SK-N-SH treated with all-trans-retinoic acid at 6 μM for 48 hours (cell line): ENCODE measurements at regions not wholly inside any gene's neighbourhood (a gene's known extent, or its start where the extent isn't known, plus 50 kb on each side); places are given as distances from the start of the nearest gene placed in this dataset.

Experiments used
- ATAC-seq: fragments of 200-7000 bp; cut with Tn5 transposase; 3 replicates; pipeline ENCODE4 v1.9.1; 2020; ENCODE audit warnings: mild to moderate bottlenecking, moderate library complexity
- ARNTL ChIP-seq: fragments of 450-650 bp; formaldehyde crosslinking; IDR thresholded peaks from 2 replicates; pipeline ENCODE4 v1.5.0; 2020; ENCODE audit warnings: low read depth, mild to moderate bottlenecking, moderate library complexity, borderline replicate concordance
- BACH2 ChIP-seq: fragments of 250-450 bp; sonication (Bioruptor Pico); IDR thresholded peaks from 2 replicates; pipeline ENCODE4 v1.9.0; 2021; ENCODE audit warnings: mild to moderate bottlenecking, borderline replicate concordance
- ESRRG ChIP-seq: fragments of 250-450 bp; sonication (Bioruptor Pico); IDR thresholded peaks from 2 replicates; pipeline ENCODE4 v1.6.1; 2021; ENCODE audit warnings: mild to moderate bottlenecking
- GLIS3 ChIP-seq: fragments of 250-450 bp; sonication (Bioruptor Pico); IDR thresholded peaks from 2 replicates; pipeline ENCODE4 v1.5.0; 2020; ENCODE audit warnings: mild to moderate bottlenecking, moderate library complexity
- OSR1 ChIP-seq: fragments of 250-450 bp; sonication (Bioruptor Pico); IDR thresholded peaks from 2 replicates; pipeline ENCODE4 v1.8.0; 2022; ENCODE audit warnings: moderate library complexity, mild to moderate bottlenecking, inconsistent platforms
- POU6F1 ChIP-seq: fragments of 250-450 bp; sonication (Bioruptor Pico); IDR thresholded peaks from 2 replicates; pipeline ENCODE4 v1.8.0; 2021; ENCODE audit warnings: low read depth, mild to moderate bottlenecking, moderate library complexity, borderline replicate concordance
- PPARA ChIP-seq: fragments of 250-450 bp; sonication (Bioruptor Pico); IDR thresholded peaks from 2 replicates; pipeline ENCODE4 v1.5.0; 2020; ENCODE audit warnings: mild to moderate bottlenecking, borderline replicate concordance
- RARB ChIP-seq: fragments of 250-450 bp; sonication (Bioruptor Pico); IDR thresholded peaks from 2 replicates; pipeline ENCODE4 v1.8.0; 2021; ENCODE audit warnings: mild to moderate bottlenecking, moderate library complexity
- SNAI2 ChIP-seq: fragments of 250-450 bp; sonication (Bioruptor Pico); IDR thresholded peaks from 2 replicates; pipeline ENCODE4 v1.5.0; 2020; ENCODE audit warnings: mild to moderate bottlenecking, moderate library complexity
- TOX ChIP-seq: fragments of 250-450 bp; sonication (Bioruptor Pico); IDR thresholded peaks from 2 replicates; pipeline ENCODE4 v1.8.0; 2021; ENCODE audit warnings: mild to moderate bottlenecking, moderate library complexity, borderline replicate concordance
- TSHZ2 ChIP-seq: fragments of 250-450 bp; sonication (Bioruptor Pico); IDR thresholded peaks from 2 replicates; pipeline ENCODE4 v1.5.0; 2020; ENCODE audit warnings: mild to moderate bottlenecking, moderate library complexity
- ZC3H10 ChIP-seq: fragments of 250-450 bp; sonication (Bioruptor Pico); IDR thresholded peaks from 2 replicates; pipeline ENCODE4 v1.5.1; 2021; ENCODE audit warnings: mild to moderate bottlenecking, moderate library complexity
- ZFP3 ChIP-seq: fragments of 250-450 bp; sonication (Bioruptor Pico); IDR thresholded peaks from 2 replicates; pipeline ENCODE4 v1.5.0; 2020; ENCODE audit warnings: mild to moderate bottlenecking, moderate library complexity
- ZFP30 ChIP-seq: fragments of 450-650 bp; formaldehyde crosslinking; IDR thresholded peaks from 2 replicates; pipeline ENCODE4 v1.5.0; 2022; ENCODE audit warnings: mild to moderate bottlenecking, moderate library complexity
- ZNF565 ChIP-seq: fragments of 450-650 bp; formaldehyde crosslinking; conservative IDR thresholded peaks from 2 replicates; pipeline ENCODE4 v1.5.0; 2020; ENCODE audit warnings: low read depth, mild to moderate bottlenecking, moderate library complexity
- ZNF70 ChIP-seq: fragments of 450-650 bp; formaldehyde crosslinking; IDR thresholded peaks from 2 replicates; pipeline ENCODE4 v1.5.0; 2020; ENCODE audit warnings: mild to moderate bottlenecking, moderate library complexity
- TF ChIP-seq, protein P1 (sequence below): fragments of 250-450 bp; sonication (Bioruptor Pico); IDR thresholded peaks from 2 replicates; pipeline ENCODE4 v1.5.1; 2020; ENCODE audit warnings: low read depth, mild to moderate bottlenecking, moderate library complexity
- TF ChIP-seq, protein P2 (sequence below): fragments of 250-450 bp; sonication (Bioruptor Pico); IDR thresholded peaks from 2 replicates; pipeline ENCODE4 v1.8.0; 2020; ENCODE audit warnings: mild to moderate bottlenecking, moderate library complexity, borderline replicate concordance

DNA sequence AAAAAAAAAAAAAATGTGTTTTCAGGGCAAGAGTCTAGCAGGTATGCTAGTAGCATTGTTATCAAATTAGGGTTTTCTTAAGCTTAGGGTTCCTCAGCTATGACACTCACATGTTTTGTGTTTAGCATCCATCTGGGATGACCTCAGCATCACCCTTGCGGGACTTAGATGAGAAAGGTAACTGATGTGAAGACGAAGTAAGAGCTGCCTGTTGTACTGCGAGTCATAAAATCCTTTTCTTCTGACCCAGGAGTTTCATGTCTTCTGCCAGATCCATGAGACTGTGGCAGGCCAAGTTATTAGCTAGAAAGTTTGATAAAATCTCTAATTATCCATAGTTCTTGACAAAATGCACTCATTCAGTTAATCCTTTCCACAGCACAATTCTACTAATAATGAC is 1251.1 kb downstream of the AMY1C start:
- ATAC-seq: no peak
- TF ChIP-seq RARB: no peak
- TF ChIP-seq SNAI2: no peak
- TF ChIP-seq ZNF565 (CRISPR knock-in tag): no peak
- TF ChIP-seq OSR1 (CRISPR knock-in tag): no peak
- TF ChIP-seq BACH2 (CRISPR knock-in tag): no peak
- no peak for TF ChIP-seq PPARA (CRISPR knock-in tag)
- TF ChIP-seq ZFP3 (CRISPR knock-in tag): no peak
- TF ChIP-seq ESRRG: no peak
- TF ChIP-seq, protein P1, sequence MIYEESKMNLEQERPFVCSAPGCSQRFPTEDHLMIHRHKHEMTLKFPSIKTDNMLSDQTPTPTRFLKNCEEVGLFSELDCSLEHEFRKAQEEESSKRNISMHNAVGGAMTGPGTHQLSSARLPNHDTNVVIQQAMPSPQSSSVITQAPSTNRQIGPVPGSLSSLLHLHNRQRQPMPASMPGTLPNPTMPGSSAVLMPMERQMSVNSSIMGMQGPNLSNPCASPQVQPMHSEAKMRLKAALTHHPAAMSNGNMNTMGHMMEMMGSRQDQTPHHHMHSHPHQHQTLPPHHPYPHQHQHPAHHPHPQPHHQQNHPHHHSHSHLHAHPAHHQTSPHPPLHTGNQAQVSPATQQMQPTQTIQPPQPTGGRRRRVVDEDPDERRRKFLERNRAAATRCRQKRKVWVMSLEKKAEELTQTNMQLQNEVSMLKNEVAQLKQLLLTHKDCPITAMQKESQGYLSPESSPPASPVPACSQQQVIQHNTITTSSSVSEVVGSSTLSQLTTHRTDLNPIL: no peak
- no peak for TF ChIP-seq TOX (CRISPR knock-in tag)
- TF ChIP-seq TSHZ2 (CRISPR knock-in tag): no peak
- no peak for TF ChIP-seq GLIS3 (CRISPR knock-in tag)

GRCh38 chr1:105004515-105004914 is 1254.8 kb downstream of the AMY1C start:
- ATAC-seq: no peak
- TF ChIP-seq POU6F1 (CRISPR knock-in tag) (no peak), ZFP3 (CRISPR knock-in tag) (no peak), RARB (no peak), SNAI2 (no peak), ARNTL (CRISPR knock-in tag) (no peak), ZNF70 (CRISPR knock-in tag) (no peak), ZNF565 (CRISPR knock-in tag) (no peak), PPARA (CRISPR knock-in tag) (no peak), ZC3H10 (CRISPR knock-in tag) (no peak), BACH2 (CRISPR knock-in tag) (no peak)
- TF ChIP-seq, protein P1: no peak
- TF ChIP-seq, protein P2, sequence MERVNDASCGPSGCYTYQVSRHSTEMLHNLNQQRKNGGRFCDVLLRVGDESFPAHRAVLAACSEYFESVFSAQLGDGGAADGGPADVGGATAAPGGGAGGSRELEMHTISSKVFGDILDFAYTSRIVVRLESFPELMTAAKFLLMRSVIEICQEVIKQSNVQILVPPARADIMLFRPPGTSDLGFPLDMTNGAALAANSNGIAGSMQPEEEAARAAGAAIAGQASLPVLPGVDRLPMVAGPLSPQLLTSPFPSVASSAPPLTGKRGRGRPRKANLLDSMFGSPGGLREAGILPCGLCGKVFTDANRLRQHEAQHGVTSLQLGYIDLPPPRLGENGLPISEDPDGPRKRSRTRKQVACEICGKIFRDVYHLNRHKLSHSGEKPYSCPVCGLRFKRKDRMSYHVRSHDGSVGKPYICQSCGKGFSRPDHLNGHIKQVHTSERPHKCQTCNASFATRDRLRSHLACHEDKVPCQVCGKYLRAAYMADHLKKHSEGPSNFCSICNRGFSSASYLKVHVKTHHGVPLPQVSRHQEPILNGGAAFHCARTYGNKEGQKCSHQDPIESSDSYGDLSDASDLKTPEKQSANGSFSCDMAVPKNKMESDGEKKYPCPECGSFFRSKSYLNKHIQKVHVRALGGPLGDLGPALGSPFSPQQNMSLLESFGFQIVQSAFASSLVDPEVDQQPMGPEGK (CRISPR knock-in tag): no peak

DNA sequence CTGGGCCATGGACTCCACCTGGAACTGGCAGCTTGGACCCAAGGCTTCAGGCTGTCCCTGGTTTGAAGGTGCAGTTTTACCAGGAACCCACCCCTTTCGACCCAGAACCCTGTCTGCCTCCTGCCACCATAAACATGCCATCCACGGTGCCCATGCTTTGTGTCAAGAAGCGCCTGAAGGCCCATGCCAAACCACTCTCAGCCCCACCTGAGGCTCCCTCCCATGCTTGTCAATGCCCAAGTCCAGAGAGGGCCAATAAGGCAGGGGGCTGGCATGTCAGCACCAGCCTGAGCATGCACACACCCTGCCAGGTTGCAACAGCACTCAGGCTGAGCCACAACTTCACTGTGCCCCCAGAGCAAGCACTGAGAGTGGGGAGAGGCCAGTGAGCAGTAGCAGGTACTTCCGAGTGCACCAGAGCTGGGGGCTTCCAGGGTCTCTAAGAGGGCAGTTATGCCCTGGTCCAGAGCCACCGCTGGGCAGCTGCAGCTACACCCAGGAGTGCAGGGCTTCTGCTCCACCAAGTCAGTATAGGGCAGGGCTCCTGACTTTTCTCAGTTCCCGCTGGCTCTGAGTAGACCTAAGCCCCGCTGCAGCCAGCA is 1256.0 kb downstream of the AMY1C start:
- no peak for ATAC-seq
- no peak for TF ChIP-seq ESRRG
- no peak for TF ChIP-seq POU6F1 (CRISPR knock-in tag)
- no peak for TF ChIP-seq TOX (CRISPR knock-in tag)
- no peak for TF ChIP-seq ZNF565 (CRISPR knock-in tag)
- no peak for TF ChIP-seq ZC3H10 (CRISPR knock-in tag)
- no peak for TF ChIP-seq TSHZ2 (CRISPR knock-in tag)
- TF ChIP-seq ZFP30 (CRISPR knock-in tag): no peak
